ENCODE measurements at regions not wholly inside any gene's neighbourhood (a gene's known extent, or its start where the extent isn't known, plus 50 kb on each side); places are given as distances from the start of the nearest gene placed in this dataset.

DNA sequence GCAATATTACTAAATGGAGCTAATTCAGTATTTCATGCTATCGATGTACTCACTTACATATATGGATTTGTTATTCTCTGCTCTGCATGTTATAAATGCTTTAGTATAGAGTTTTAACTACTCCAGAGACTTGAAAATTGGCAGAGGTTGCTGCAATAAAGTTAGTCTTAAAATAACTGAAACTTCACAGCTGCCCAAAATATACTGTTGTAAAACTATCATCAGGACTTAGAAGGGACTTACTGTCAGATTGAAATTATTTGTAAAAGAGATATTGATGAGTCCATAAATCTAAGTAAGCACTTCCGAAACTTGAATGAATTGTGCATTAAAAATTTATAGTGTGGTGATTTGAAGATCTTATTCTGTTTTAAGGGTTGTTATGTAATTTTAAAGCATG lies 1178.2 kb upstream of the PCDH20 start:
- Mint-ChIP-seq H3K27me3 (no peaks in the 10 kb centered on the region), H3K4me1 (ENCODE audit: low read depth) (no peaks in the 10 kb centered on the region), H3K4me3 (ENCODE audit: low read depth) (no peak overlapping the region), H3K27ac (no peak overlapping the region), H3K36me3 (ENCODE audit: insufficient read depth) (no peaks in the 10 kb centered on the region), H3K9me3 (ENCODE audit: low read depth) (no peaks in the 10 kb centered on the region)
- no peak for DNase-seq (ENCODE audit: low spot score, unreplicated experiment)
- TF ChIP-seq, protein P1, sequence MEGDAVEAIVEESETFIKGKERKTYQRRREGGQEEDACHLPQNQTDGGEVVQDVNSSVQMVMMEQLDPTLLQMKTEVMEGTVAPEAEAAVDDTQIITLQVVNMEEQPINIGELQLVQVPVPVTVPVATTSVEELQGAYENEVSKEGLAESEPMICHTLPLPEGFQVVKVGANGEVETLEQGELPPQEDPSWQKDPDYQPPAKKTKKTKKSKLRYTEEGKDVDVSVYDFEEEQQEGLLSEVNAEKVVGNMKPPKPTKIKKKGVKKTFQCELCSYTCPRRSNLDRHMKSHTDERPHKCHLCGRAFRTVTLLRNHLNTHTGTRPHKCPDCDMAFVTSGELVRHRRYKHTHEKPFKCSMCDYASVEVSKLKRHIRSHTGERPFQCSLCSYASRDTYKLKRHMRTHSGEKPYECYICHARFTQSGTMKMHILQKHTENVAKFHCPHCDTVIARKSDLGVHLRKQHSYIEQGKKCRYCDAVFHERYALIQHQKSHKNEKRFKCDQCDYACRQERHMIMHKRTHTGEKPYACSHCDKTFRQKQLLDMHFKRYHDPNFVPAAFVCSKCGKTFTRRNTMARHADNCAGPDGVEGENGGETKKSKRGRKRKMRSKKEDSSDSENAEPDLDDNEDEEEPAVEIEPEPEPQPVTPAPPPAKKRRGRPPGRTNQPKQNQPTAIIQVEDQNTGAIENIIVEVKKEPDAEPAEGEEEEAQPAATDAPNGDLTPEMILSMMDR (IDR thresholded peaks at IDR 0.05; ENCODE audit: unreplicated experiment): no peak

DNA sequence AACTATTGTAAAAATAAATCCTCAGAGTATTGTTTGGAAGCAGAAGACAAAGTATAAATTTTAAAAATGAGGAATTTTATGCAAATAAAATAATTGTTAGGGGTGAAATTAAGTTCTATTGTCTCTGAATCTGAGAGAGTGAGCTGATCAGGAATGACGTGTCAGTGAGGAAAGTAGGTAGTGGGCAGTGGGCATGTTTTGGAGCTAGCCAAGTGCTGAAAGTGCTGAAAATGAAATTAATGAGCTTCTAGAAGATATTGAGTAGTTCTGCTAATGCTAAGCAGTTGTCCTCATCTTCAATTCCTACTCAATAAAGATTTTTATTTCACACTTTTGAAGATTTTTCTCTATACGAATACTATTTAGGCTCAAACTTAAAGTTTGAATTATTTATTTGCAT lies 1167.8 kb upstream of the PCDH20 start:
- H3K27me3 Mint-ChIP-seq: no peaks in the 10 kb centered on the region
- TF ChIP-seq, protein P1 (IDR thresholded peaks at IDR 0.05; ENCODE audit: unreplicated experiment): no peak
- H3K27ac Mint-ChIP-seq: no peak overlapping the region
- peaks cover 2% of the 10 kb centered on the region for H3K4me1 Mint-ChIP-seq (ENCODE audit: low read depth)
- no peaks in the 10 kb centered on the region for H3K36me3 Mint-ChIP-seq (ENCODE audit: insufficient read depth)
- H3K9me3 Mint-ChIP-seq (ENCODE audit: low read depth): no peaks in the 10 kb centered on the region
- DNase-seq (ENCODE audit: low spot score, unreplicated experiment): no peak
- no peak overlapping the region for H3K4me3 Mint-ChIP-seq (ENCODE audit: low read depth)

DNA sequence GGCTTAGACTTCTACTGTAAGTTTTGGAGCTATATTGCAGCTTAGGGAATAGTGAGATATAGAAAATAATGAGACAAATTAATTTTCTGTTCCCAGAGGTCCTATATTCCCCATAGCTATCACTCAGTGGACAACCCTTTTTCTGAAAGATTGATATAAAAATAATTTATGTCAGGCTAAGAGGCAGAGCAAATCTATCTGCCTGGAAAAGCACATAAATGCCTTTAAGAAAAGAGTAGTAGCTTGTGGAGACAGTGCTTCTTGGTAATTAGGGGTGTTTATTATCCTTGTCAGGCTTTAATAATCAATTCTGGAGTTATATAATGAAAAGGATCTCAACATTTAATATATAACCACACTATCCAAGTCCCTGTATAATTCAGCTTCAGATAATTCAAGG lies 1162.8 kb upstream of the PCDH20 start:
- Mint-ChIP-seq H3K27ac (no peak overlapping the region), H3K4me1 (ENCODE audit: low read depth) (peaks cover 5% of the 10 kb centered on the region)
- TF ChIP-seq, protein P1 (IDR thresholded peaks at IDR 0.05; ENCODE audit: unreplicated experiment): no peak

DNA sequence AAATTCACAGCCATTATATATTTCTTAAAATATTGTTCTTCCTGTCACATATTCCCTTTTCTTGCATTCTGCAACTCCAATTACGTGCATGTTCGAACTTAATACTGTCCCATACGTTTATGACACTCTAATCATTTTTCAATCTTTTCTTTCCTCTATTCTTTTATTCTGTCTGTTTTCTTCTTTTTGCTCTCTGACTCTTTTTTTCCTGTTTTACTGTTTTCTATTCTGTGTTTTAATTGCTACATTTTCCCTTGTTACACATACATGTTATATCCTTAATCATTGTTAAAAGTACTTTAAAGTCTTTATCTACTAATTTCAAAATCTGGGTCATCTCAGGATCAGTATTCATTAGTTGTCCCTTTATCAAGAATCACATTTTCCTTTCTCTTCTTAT lies 1149.1 kb upstream of the PCDH20 start:
- H3K27me3 Mint-ChIP-seq: no peaks in the 10 kb centered on the region
- TF ChIP-seq, protein P1 (IDR thresholded peaks at IDR 0.05; ENCODE audit: unreplicated experiment): no peak
- H3K36me3 Mint-ChIP-seq (ENCODE audit: insufficient read depth): no peaks in the 10 kb centered on the region
- H3K9me3 Mint-ChIP-seq (ENCODE audit: low read depth): no peaks in the 10 kb centered on the region
- H3K4me1 Mint-ChIP-seq (ENCODE audit: low read depth): peaks cover 2% of the 10 kb centered on the region
- H3K4me3 Mint-ChIP-seq (ENCODE audit: low read depth): no peak overlapping the region
- DNase-seq (ENCODE audit: low spot score, unreplicated experiment): no peak
- no peak overlapping the region for H3K27ac Mint-ChIP-seq

More for the DNA sequence above, 1162.8 kb upstream of the PCDH20 start:
- Mint-ChIP-seq H3K36me3 (ENCODE audit: insufficient read depth) (no peaks in the 10 kb centered on the region), H3K4me3 (ENCODE audit: low read depth) (no peak overlapping the region), H3K27me3 (no peaks in the 10 kb centered on the region), H3K9me3 (ENCODE audit: low read depth) (no peaks in the 10 kb centered on the region)
- no peak for DNase-seq (ENCODE audit: low spot score, unreplicated experiment)

DNA sequence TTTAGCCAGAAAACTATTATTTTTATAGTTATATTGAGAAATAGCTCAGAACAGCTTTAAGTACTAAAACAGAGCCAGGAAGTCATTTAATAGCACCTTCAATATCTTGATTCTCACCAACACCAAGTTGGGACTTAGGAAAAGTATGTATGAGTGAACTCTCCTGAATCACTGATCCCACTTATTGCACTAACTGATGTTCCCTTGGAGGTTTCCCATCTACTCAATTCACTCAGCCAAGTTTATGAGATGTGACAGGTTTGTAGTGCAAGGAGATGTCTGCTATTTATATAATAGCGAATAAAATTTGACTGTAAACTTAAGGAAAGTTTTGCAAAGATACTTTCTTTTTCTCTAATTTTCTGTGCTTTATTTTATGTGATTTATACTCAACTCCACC lies 1147.6 kb upstream of the PCDH20 start:
- H3K36me3 Mint-ChIP-seq (ENCODE audit: insufficient read depth): no peaks in the 10 kb centered on the region
- no peak overlapping the region for H3K27ac Mint-ChIP-seq
- TF ChIP-seq, protein P1 (IDR thresholded peaks at IDR 0.05; ENCODE audit: unreplicated experiment): no peak
- no peaks in the 10 kb centered on the region for H3K9me3 Mint-ChIP-seq (ENCODE audit: low read depth)
- DNase-seq (ENCODE audit: low spot score, unreplicated experiment): no peak
- H3K4me3 Mint-ChIP-seq (ENCODE audit: low read depth): no peak overlapping the region
- no peaks in the 10 kb centered on the region for H3K27me3 Mint-ChIP-seq
- H3K4me1 Mint-ChIP-seq (ENCODE audit: low read depth): no peaks in the 10 kb centered on the region
